NCI-H82 (cell line): ENCODE measurements at regions not wholly inside any gene's neighbourhood (a gene's known extent, or its start where the extent isn't known, plus 50 kb on each side); places are given as distances from the start of the nearest gene placed in this dataset.

Experiments used
- DNase-seq: peaks from one replicate; lab custom pipeline; 2025; lab: John Stamatoyannopoulos, UW

GRCh38 chr5:74342948-74343682 is 297.4 kb downstream of the ENC1 start:
- DNase-seq = no peak

- DNase-seq = no peak
These were observed 298.3 kb downstream of the ENC1 start for GRCh38 chr5:74342182-74342581.

- DNase-seq = no peak
These were observed 299.3 kb downstream of the ENC1 start for GRCh38 chr5:74341221-74341620.

- no peak for DNase-seq
These were observed 300.1 kb downstream of the ENC1 start for GRCh38 chr5:74340476-74340875.

- DNase-seq = no peak
These were observed 302.6 kb downstream of the ENC1 start for GRCh38 chr5:74337984-74338310.

GRCh38 chr5:74337254-74337983 is 303.1 kb downstream of the ENC1 start:
- peak; percentile 17 for DNase-seq

GRCh38 chr5:74336297-74336696 is 304.2 kb downstream of the ENC1 start:
- peak; percentile 72 for DNase-seq

GRCh38 chr5:74334762-74335384 is 305.7 kb downstream of the ENC1 start:
- DNase-seq = no peak

- no peak for DNase-seq
These were observed 306.3 kb downstream of the ENC1 start for GRCh38 chr5:74334062-74334761.

GRCh38 chr5:74333430-74333829 is 307.1 kb downstream of the ENC1 start:
- DNase-seq = no peak

- DNase-seq = no peak
These were observed 307.8 kb downstream of the ENC1 start for GRCh38 chr5:74332682-74333081.

- DNase-seq = no peak
These were observed 308.5 kb downstream of the ENC1 start for GRCh38 chr5:74332006-74332405.

GRCh38 chr5:74328221-74328630 is 312.3 kb downstream of the ENC1 start:
- no peak for DNase-seq

- no peak for DNase-seq
These were observed 313.2 kb downstream of the ENC1 start for GRCh38 chr5:74327339-74327685.

- peak; percentile 29 for DNase-seq
These were observed 313.8 kb downstream of the ENC1 start for GRCh38 chr5:74326571-74327338.

- DNase-seq = no peak
These were observed 314.7 kb downstream of the ENC1 start for GRCh38 chr5:74325866-74326265.

- peak; percentile 86 for DNase-seq
These were observed 316.0 kb downstream of the ENC1 start for GRCh38 chr5:74324556-74324955.

- DNase-seq = no peak
These were observed 317.6 kb downstream of the ENC1 start for GRCh38 chr5:74322944-74323343.

- no peak for DNase-seq
These were observed 318.3 kb downstream of the ENC1 start for GRCh38 chr5:74322191-74322590.

- no peak for DNase-seq
These were observed 319.2 kb downstream of the ENC1 start for GRCh38 chr5:74321326-74321725.

GRCh38 chr5:74320526-74320925 is 320.0 kb downstream of the ENC1 start:
- no peak for DNase-seq

GRCh38 chr5:74319076-74319475 is 321.5 kb downstream of the ENC1 start:
- DNase-seq = no peak
